HG03159 (cell line): ENCODE measurements at regions not wholly inside any gene's neighbourhood (a gene's known extent, or its start where the extent isn't known, plus 50 kb on each side); places are given as distances from the start of the nearest gene placed in this dataset.

Experiments
- ATAC-seq: cut with Tn5 transposase; IDR thresholded peaks from one replicate; pipeline ENCODE4 v1.9.1; 2021; ENCODE audit warnings: mild to moderate bottlenecking, moderate library complexity; ENCODE audit not compliant: unreplicated experiment

- no peak for ATAC-seq
Measured at GRCh38 chr4:180566492-180566891, 1676.7 kb upstream of the TENM3 start.

- ATAC-seq: no peak
Measured at GRCh38 chr4:180567080-180567479, 1676.1 kb upstream of the TENM3 start.

DNA sequence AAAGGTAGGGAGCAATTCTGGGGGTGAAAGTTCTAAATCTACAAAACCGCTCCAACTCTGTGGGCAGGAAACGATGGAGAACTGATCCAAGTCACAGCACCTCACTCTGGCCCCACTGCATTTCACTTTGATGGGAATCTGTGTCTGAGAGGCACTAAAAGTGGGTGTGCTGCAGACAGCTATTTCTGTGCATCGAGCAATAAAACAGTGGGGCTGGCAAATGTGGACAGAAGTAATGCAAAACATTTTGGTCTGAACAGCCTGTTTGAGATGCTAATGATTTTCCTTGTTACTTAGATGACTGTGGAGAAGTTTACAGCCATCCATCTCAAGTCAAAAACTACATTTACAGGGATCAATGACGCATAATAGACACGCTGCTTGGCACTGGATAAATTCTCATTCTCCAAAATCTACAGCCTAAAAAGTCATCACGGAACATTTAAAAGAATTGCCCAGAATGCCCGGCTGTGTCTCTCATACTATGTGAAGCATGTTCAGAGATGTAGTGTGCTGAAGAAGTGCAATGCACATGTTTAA is 1671.6 kb upstream of the TENM3 start:
- ATAC-seq: no peak

DNA sequence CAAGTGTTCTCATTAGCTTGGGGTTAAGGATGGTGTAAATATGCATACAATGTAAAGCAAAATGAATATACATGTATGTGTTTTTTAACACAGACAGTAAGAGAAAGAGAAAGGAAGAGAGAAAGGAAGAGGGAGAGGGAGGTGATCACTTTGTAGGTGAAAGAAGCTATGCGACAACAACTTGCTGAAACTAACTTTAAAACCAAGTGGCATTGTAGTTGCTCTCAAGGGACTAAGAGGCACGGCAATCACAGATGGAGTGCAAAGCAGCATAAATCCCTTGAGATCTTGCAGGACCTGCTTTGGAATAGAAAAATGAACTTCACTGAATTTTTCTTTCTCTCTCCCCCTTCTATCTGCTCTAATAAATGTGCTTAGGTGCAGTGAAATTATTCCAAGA is 1665.0 kb upstream of the TENM3 start:
- no peak for ATAC-seq

DNA sequence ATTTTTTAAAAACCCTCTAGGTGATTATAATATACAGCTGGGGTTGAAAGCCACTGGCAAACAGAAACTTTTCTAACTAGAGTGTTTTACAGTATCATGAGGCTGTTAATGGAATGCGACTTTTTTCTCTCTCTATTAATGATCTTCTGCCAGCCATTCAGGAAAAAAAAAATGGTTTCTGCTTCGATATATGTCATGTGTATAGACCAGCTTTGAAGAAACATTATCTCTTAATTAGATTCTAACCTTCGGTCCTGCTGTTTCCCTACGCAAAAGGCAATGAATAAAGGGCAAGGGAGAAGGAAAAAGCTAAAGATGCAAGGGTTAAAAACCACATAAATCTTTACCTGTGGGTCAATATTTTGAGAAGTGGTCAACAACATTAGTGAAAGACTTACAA is 1662.1 kb upstream of the TENM3 start:
- ATAC-seq: no peak

GRCh38 chr4:180587379-180587778 is 1655.8 kb upstream of the TENM3 start:
- no peak for ATAC-seq

DNA sequence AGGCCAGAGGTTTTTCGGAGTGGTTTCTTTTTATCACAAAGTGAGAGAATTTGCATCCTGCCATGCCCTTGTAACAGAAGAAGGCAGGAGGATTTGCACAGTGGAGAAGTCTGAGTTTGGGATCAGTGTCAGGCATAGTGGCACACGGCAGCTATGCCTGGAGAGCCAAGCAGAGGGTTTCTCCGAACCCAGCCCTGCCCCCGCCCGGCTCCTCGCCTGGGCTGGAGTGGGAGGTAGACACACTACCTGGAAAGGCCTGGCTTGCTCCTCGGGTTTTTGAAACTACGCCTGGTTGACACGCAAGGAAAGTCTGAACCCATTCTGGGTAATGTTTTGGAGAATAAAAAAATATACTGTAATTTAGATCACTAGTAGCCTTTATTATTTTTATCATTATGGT is 1653.6 kb upstream of the TENM3 start:
- no peak for ATAC-seq

GRCh38 chr4:180596888-180597483 is 1646.2 kb upstream of the TENM3 start:
- no peak for ATAC-seq

- no peak for ATAC-seq
Measured at GRCh38 chr4:180598281-180598680, 1644.9 kb upstream of the TENM3 start.

DNA sequence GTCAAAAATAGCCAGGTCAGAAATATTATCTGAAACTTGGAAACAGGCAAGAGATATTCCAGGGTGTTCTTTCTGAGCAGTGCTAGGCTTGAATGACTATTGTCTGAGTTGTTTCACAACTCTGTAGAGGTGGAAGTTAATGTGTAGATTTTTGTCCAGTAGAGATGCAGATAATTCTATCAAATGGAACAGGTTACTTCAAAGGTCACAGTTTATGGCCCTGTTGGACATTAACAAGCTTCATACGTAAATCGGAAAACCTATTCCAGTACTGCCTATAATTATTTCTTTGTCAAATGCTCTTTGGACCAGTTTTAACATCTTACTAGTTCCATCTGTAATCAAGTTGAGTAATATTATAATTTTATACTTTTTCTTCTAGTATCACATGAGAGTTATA is 1639.4 kb upstream of the TENM3 start:
- no peak for ATAC-seq

- no peak for ATAC-seq
Measured at GRCh38 chr4:180610324-180610723, 1632.9 kb upstream of the TENM3 start.

GRCh38 chr4:180615746-180616145 is 1627.5 kb upstream of the TENM3 start:
- ATAC-seq: no peak

DNA sequence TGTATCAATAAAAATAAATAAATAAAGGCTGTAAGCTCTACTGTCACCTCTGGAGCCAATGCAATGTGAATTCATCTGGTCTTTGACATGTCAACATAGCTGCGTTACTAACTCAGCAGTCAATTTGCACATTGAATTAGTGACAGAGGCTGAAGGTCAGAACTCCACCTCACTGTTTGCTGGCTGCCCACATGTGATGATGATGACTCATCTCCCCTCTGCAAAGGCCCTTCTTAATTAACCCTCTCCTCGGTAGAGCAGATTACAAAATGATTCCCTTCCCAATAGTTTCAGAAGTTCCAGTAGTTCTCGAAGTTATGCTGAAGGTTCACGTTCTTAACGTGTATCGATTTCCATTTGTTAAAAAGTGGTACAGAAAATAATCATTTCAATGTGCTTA is 1626.0 kb upstream of the TENM3 start:
- no peak for ATAC-seq

DNA sequence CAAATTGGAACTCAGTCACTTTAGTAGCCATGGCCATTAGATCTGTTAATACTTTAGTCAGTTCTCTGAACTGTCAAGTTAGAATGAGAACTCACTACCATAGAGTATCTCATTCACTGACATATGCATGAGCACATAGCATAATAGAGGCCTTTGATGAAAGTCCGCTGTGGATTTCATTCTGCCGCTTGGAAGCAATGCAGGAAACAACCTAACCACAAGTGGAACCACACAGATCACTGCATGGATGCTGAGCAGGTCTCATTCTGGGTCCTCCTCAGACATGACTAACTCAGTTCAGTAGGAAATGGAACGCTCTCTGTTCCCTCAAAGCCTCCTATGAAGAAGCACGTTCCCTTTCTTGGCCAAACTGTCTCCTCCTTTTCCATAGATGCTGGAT is 1624.8 kb upstream of the TENM3 start:
- ATAC-seq: no peak

GRCh38 chr4:180619440-180619839 is 1623.8 kb upstream of the TENM3 start:
- ATAC-seq: no peak

- no peak for ATAC-seq
Measured at GRCh38 chr4:180622254-180622653, 1620.9 kb upstream of the TENM3 start.

- ATAC-seq: no peak
Measured at GRCh38 chr4:180625653-180626052, 1617.5 kb upstream of the TENM3 start.

- ATAC-seq: no peak
Measured at GRCh38 chr4:180630012-180630665, 1613.1 kb upstream of the TENM3 start.

GRCh38 chr4:180634306-180634705 is 1608.9 kb upstream of the TENM3 start:
- ATAC-seq: no peak

DNA sequence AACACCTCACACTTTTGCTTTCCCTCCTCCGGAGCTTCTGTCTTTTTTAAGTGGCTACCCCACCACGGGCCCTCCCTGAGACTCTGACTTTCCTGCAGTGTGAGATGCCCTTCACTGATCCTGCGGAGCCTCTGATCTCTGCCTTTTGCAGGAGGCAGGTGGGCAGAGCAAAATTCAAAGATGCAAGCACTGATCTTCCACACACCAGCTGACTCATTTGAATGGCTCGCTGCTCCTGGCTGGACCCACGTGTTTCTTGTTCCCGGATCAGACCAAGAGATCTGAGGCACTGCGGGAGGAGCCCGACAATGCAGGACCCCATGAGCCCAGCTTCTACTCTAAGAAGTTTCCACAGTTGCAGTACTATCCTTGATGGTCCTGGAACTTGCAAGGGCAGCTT is 1607.9 kb upstream of the TENM3 start:
- ATAC-seq: no peak

DNA sequence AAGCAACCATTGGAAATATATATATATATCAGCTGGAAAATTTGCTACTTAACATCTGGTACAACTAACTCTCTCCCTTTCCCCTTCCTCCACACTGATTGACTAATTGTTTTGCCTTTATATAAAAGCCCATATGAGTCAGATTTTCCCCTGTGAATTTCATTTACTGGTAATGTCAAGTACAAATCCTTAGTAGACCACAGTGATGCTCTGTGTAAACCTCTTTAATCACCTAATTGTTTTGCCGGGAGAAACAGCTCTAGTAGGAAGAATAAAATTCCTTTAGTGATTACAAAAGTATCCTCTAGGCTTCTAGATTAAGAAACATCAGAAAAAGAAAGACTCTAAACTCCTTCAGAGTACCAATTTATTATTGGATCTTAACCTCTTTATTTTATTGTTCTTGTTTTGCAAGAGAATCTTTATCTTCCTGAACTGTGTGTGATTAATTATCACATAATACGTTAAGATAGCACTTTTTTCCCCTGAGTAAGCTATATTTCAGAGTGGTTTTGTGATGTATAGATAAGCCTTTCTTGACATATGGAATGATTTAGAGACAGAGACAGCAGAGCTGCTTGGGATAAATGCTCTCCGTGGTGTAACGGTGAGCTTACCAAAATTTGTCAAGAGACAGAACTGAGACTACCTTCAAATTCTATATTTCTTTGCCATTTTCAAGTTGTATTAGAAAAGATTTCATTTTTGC is 1606.4 kb upstream of the TENM3 start:
- no peak for ATAC-seq

GRCh38 chr4:180637616-180638015 is 1605.6 kb upstream of the TENM3 start:
- ATAC-seq: no peak
